ENCODE measurements at regions not wholly inside any gene's neighbourhood (a gene's known extent, or its start where the extent isn't known, plus 50 kb on each side); places are given as distances from the start of the nearest gene placed in this dataset.

GRCh38 chr2:240356700-240357640, 78.5 kb upstream of the GPC1 start:
- Mint-ChIP-seq H3K27ac (no peak overlapping the region), H3K4me3 (no peak overlapping the region), H3K27me3 (ENCODE audit: low read depth in 2 of 2) (no peaks in the 10 kb centered on the region), H3K9me3 (peaks cover 0 to 5% of the 10 kb centered on the region in 2 donors), H3K4me1 (no peaks in the 10 kb centered on the region), H3K36me3 (no peaks in the 10 kb centered on the region)
- Histone ChIP-seq H3K9me3 (ENCODE audit: control insufficient read depth, insufficient read depth, low read length) (no peaks in the 10 kb centered on the region), H3K27me3 (ENCODE audit: control insufficient read depth, insufficient read depth, low read length) (no peaks in the 10 kb centered on the region), H3K4me3 (ENCODE audit: low read length) (no peak overlapping the region), H3K4me1 (ENCODE audit: control insufficient read depth, insufficient read depth, low read length) (no peaks in the 10 kb centered on the region), H3K27ac (ENCODE audit: low read length) (no peak overlapping the region), H3K36me3 (ENCODE audit: control insufficient read depth, insufficient read depth, low read length) (no peaks in the 10 kb centered on the region)
- TF ChIP-seq CTCF (IDR thresholded peaks at IDR 0.05) = no peak
- DNase-seq (no peak), ATAC-seq (no peak)
- intact Hi-C loops (cut with micrococcal nuclease) = no loop called here
- 87% methylated on average over 25 of the region's 26 CpGs for WGBS (ENCODE audit: insufficient coverage)

- no peak overlapping the region for H3K4me3 Mint-ChIP-seq
- no peaks in the 10 kb centered on the region for H3K27me3 Mint-ChIP-seq (ENCODE audit: low read depth in 2 of 2)
- no peak for TF ChIP-seq CTCF (IDR thresholded peaks at IDR 0.05)
- H3K4me1 Mint-ChIP-seq = no peaks in the 10 kb centered on the region
- DNase-seq (no peak), ATAC-seq (no peak)
- H3K9me3 ChIP-seq (ENCODE audit: control insufficient read depth, insufficient read depth, low read length) = no peaks in the 10 kb centered on the region
- H3K27me3 ChIP-seq (ENCODE audit: control insufficient read depth, insufficient read depth, low read length) = no peaks in the 10 kb centered on the region
- no peak overlapping the region for H3K27ac ChIP-seq (ENCODE audit: low read length)
- H3K27ac Mint-ChIP-seq = no peak overlapping the region
- no peaks in the 10 kb centered on the region for H3K4me1 ChIP-seq (ENCODE audit: control insufficient read depth, insufficient read depth, low read length)
- peaks cover 0 to 5% of the 10 kb centered on the region in 2 donors for H3K9me3 Mint-ChIP-seq
- 86% methylated on average over 4 of the region's 4 CpGs for WGBS (ENCODE audit: insufficient coverage)
- H3K36me3 Mint-ChIP-seq = no peaks in the 10 kb centered on the region
- intact Hi-C loops (cut with micrococcal nuclease) = no loop called here
- no peaks in the 10 kb centered on the region for H3K36me3 ChIP-seq (ENCODE audit: control insufficient read depth, insufficient read depth, low read length)
- H3K4me3 ChIP-seq (ENCODE audit: low read length) = no peak overlapping the region
Measured at GRCh38 chr2:240357641-240358012, 77.8 kb upstream of the GPC1 start.

- no peak overlapping the region for H3K27ac Mint-ChIP-seq
Measured at GRCh38 chr2:240358080-240358479, 77.4 kb upstream of the GPC1 start.

More at GRCh38 chr2:240358080-240358479, 77.4 kb upstream of the GPC1 start:
- Mint-ChIP-seq H3K4me3 (no peak overlapping the region), H3K36me3 (no peaks in the 10 kb centered on the region), H3K9me3 (peaks cover 0 to 5% of the 10 kb centered on the region in 2 donors), H3K4me1 (no peaks in the 10 kb centered on the region), H3K27me3 (ENCODE audit: low read depth in 2 of 2) (no peaks in the 10 kb centered on the region)
- intact Hi-C loops (cut with micrococcal nuclease) = no loop called here
- Histone ChIP-seq H3K36me3 (ENCODE audit: control insufficient read depth, insufficient read depth, low read length) (no peaks in the 10 kb centered on the region), H3K9me3 (ENCODE audit: control insufficient read depth, insufficient read depth, low read length) (no peaks in the 10 kb centered on the region), H3K4me3 (ENCODE audit: low read length) (no peak overlapping the region), H3K27me3 (ENCODE audit: control insufficient read depth, insufficient read depth, low read length) (no peaks in the 10 kb centered on the region), H3K4me1 (ENCODE audit: control insufficient read depth, insufficient read depth, low read length) (no peaks in the 10 kb centered on the region), H3K27ac (ENCODE audit: low read length) (no peak overlapping the region)
- 61% methylated on average over 7 of the region's 7 CpGs for WGBS (ENCODE audit: insufficient coverage)
- DNase-seq (no peak), ATAC-seq (no peak)
- no peak for TF ChIP-seq CTCF (IDR thresholded peaks at IDR 0.05)
